Tongue (tissue), 1 donor: ENCODE measurements at regions not wholly inside any gene's neighbourhood (a gene's known extent, or its start where the extent isn't known, plus 50 kb on each side); places are given as distances from the start of the nearest gene placed in this dataset.

ENCODE experiments used
- DNase-seq: peaks from one replicate; pipeline ENCODE4 v3.0.0-alpha.2; 2015

- no peak for DNase-seq
Observed at GRCh38 chr4:10334506-10335028, 122.7 kb downstream of the ZNF518B start.

GRCh38 chr4:10333942-10334341 is 123.3 kb downstream of the ZNF518B start:
- DNase-seq: no peak

GRCh38 chr4:10326075-10326474 is 131.2 kb downstream of the ZNF518B start:
- DNase-seq: no peak

GRCh38 chr4:10321931-10322330 is 135.3 kb downstream of the ZNF518B start:
- no peak for DNase-seq

GRCh38 chr4:10320130-10320529 is 137.1 kb downstream of the ZNF518B start:
- no peak for DNase-seq

- no peak for DNase-seq
Observed at GRCh38 chr4:10317345-10317744, 139.9 kb downstream of the ZNF518B start.

- DNase-seq: no peak
Observed at GRCh38 chr4:10316851-10317250, 140.4 kb downstream of the ZNF518B start.

- no peak for DNase-seq
Observed at GRCh38 chr4:10315638-10316037, 141.6 kb downstream of the ZNF518B start.

- no peak for DNase-seq
Observed at GRCh38 chr4:10312568-10312967, 144.7 kb downstream of the ZNF518B start.

GRCh38 chr4:10311939-10312338 is 145.3 kb downstream of the ZNF518B start:
- DNase-seq: no peak

- DNase-seq: no peak
Observed at GRCh38 chr4:10305816-10306215, 151.4 kb downstream of the ZNF518B start.

- DNase-seq: no peak
Observed at GRCh38 chr4:10303291-10303690, 153.9 kb downstream of the ZNF518B start.

GRCh38 chr4:10302096-10302495 is 155.1 kb downstream of the ZNF518B start:
- DNase-seq: no peak

- DNase-seq: no peak
Observed at GRCh38 chr4:10299601-10300000, 157.6 kb downstream of the ZNF518B start.

- no peak for DNase-seq
Observed at GRCh38 chr4:10298681-10299080, 158.5 kb downstream of the ZNF518B start.

- peak; percentile 40 for DNase-seq
Observed at GRCh38 chr4:10296730-10297129, 160.5 kb downstream of the ZNF518B start.

- no peak for DNase-seq
Observed at GRCh38 chr4:10295301-10295700, 161.9 kb downstream of the ZNF518B start.

GRCh38 chr4:10289538-10289906 is 167.7 kb downstream of the ZNF518B start:
- no peak for DNase-seq

GRCh38 chr4:10288830-10289537 is 168.2 kb downstream of the ZNF518B start:
- DNase-seq: no peak

GRCh38 chr4:10285028-10285427 is 168.4 kb upstream of the WDR1 start:
- no peak for DNase-seq

- no peak for DNase-seq
Observed at GRCh38 chr4:10283761-10284160, 167.2 kb upstream of the WDR1 start.

GRCh38 chr4:10281996-10282395 is 165.4 kb upstream of the WDR1 start:
- DNase-seq: no peak

GRCh38 chr4:10279261-10279660 is 162.7 kb upstream of the WDR1 start:
- DNase-seq: no peak

- DNase-seq: no peak
Observed at GRCh38 chr4:10278071-10278470, 161.5 kb upstream of the WDR1 start.

GRCh38 chr4:10276152-10276551 is 159.6 kb upstream of the WDR1 start:
- DNase-seq: no peak
